A549 (cell line): ENCODE measurements at regions not wholly inside any gene's neighbourhood (a gene's known extent, or its start where the extent isn't known, plus 50 kb on each side); places are given as distances from the start of the nearest gene placed in this dataset.
A peak's percentile ranks its signal among the peaks of the same experiment; 100 is the strongest.
"Not testable (repeated sequence)": the region's sequence is repeated elsewhere in the genome, so short reads cannot be mapped to it uniquely, and the experiment has no call there.

Experiments
- ATAC-seq, 2 experiments: fragments of 200-7000 bp in 1 of 2; fragments of >200 bp in 1 of 2; cut with Nextera tagmentation in 1 of 2; cut with Tn5 transposase in 1 of 2; 3 replicates each; pipeline versions ENCODE4 v1.8.0 to v1.9.1; 2018 to 2020; ENCODE audit warnings: mild to moderate bottlenecking in 1 of 2, moderate library complexity in 1 of 2
- CTCF ChIA-PET: fragments of 300-600 bp; sonication (Branson Sonifier 250); formaldehyde crosslinking; extraction: SDS; loops from one replicate; lab custom pipeline; 2021; ENCODE audit warnings: antibody characterized with exemption, inconsistent platforms; lab: Yijun Ruan, JAX
- POLR2A ChIA-PET: fragments of 350-600 bp; formaldehyde crosslinking; extraction: SDS; loops from one replicate; lab custom pipeline; 2021; ENCODE audit warnings: antibody characterized with exemption, inconsistent platforms; lab: Yijun Ruan, JAX
- DNase-seq, 2 experiments: peaks; one replicate each; pipeline versions ENCODE4 v3.0.0 to v3.0.0-alpha.2; 2011 to 2016; ENCODE audit warnings: low read depth in 1 of 2, low spot score in 1 of 2
- FAIRE-seq: peaks from 2 replicates; lab custom pipeline; 2011; peaks lifted over from hg19 to GRCh38; lab: Jason Lieb, UNC
- H3K27ac ChIP-seq, 2 experiments: fragments of >200 bp; sonication (Bioruptor Twin); formaldehyde crosslinking; 3 replicates each; pipeline ENCODE4 v1.5.1; 2016 to 2017
- H3K4me1 ChIP-seq: fragments of >200 bp; sonication (Bioruptor Twin); formaldehyde crosslinking; 3 replicates; pipeline ENCODE4 v1.6.1; 2016
- H3K4me2 ChIP-seq: fragments of >200 bp; sonication (Bioruptor Twin); formaldehyde crosslinking; 3 replicates; pipeline ENCODE4 v1.6.1; 2016
- H3K4me3 ChIP-seq: fragments of >200 bp; sonication (Bioruptor Twin); formaldehyde crosslinking; 3 replicates; pipeline ENCODE4 v1.5.1; 2016
- H3K9me3 ChIP-seq: fragments of >200 bp; sonication (Bioruptor Twin); formaldehyde crosslinking; 3 replicates; pipeline ENCODE4 v1.6.1; 2016
- BHLHE40 ChIP-seq: IDR thresholded peaks from 2 replicates; pipeline ENCODE4 v1.6.1; 2012; ENCODE audit warnings: low read depth, low read length, inconsistent platforms
- CBX2 ChIP-seq: fragments of 200-600 bp; sonication (generic); IDR thresholded peaks from 2 replicates; pipeline ENCODE4 v1.6.1; 2016; ENCODE audit warnings: low read depth, mild to moderate bottlenecking, borderline replicate concordance
- CHD4 ChIP-seq: fragments of 200-600 bp; sonication (generic); IDR thresholded peaks from 2 replicates; pipeline ENCODE4 v1.6.1; 2016; ENCODE audit warnings: antibody characterized with exemption, mild to moderate bottlenecking, borderline replicate concordance
- EHF ChIP-seq: fragments of 250-450 bp; sonication (Bioruptor Pico); IDR thresholded peaks from 2 replicates; pipeline ENCODE4 v1.5.0; 2020; ENCODE audit warnings: mild to moderate bottlenecking
- EP300 ChIP-seq, 2 experiments: fragments of >200 bp; sonication (Bioruptor Twin); formaldehyde crosslinking; IDR thresholded peaks; 2 replicates in 1 of 2; 3 replicates in 1 of 2; pipeline ENCODE4 v1.6.1; 2016 to 2017
- ESRRA ChIP-seq: fragments of 150-350 bp; IDR thresholded peaks from 2 replicates; pipeline ENCODE4 v1.6.1; 2014; ENCODE audit warnings: mild to moderate bottlenecking, low read length, borderline replicate concordance
- FOSL2 ChIP-seq, 2 experiments: fragments of 450-650 bp in 1 of 2; fragments of >200 bp in 1 of 2; sonication (Bioruptor Twin) in 1 of 2; formaldehyde crosslinking; IDR thresholded peaks; 2 replicates each; pipeline versions ENCODE4 v1.5.0 to v1.6.1; 2016 to 2020; ENCODE audit warnings: mild to moderate bottlenecking in 1 of 2, moderate library complexity in 1 of 2
- FOXS1 ChIP-seq: fragments of 250-450 bp; sonication (Bioruptor Pico); IDR thresholded peaks from 2 replicates; pipeline ENCODE4 v1.5.0; 2020; ENCODE audit warnings: mild to moderate bottlenecking, moderate library complexity
- HDAC2 ChIP-seq: fragments of 200-600 bp; sonication (generic); IDR thresholded peaks from 2 replicates; pipeline ENCODE4 v1.6.1; 2016
- JUN ChIP-seq, 2 experiments: fragments of >200 bp; sonication (Bioruptor Twin); formaldehyde crosslinking; IDR thresholded peaks; 2 replicates in 1 of 2; 3 replicates in 1 of 2; pipeline ENCODE4 v1.6.1; 2016 to 2017
- MAFK ChIP-seq: fragments of 450-650 bp; IDR thresholded peaks from 2 replicates; pipeline ENCODE4 v1.6.1; 2014; ENCODE audit not compliant: partially characterized antibody
- MAZ ChIP-seq: fragments of 150-350 bp; IDR thresholded peaks from 2 replicates; pipeline ENCODE4 v1.6.1; 2014; ENCODE audit warnings: antibody characterized with exemption, low read depth, low read length, borderline replicate concordance
- NFE2L2 ChIP-seq: fragments of 150-350 bp; conservative IDR thresholded peaks from 2 replicates; pipeline ENCODE4 v1.6.1; 2014; ENCODE audit warnings: low read length
- POLR2AphosphoS2 ChIP-seq: conservative IDR thresholded peaks from 2 replicates; pipeline ENCODE4 v1.6.1; 2012; ENCODE audit warnings: low read length, improper control_type of control experiment, inconsistent platforms
- RCOR1 ChIP-seq: fragments of 150-350 bp; IDR thresholded peaks from 2 replicates; pipeline ENCODE4 v1.6.1; 2014; ENCODE audit warnings: antibody characterized with exemption, low read length, low read depth
- RFX5 ChIP-seq: fragments of 450-650 bp; IDR thresholded peaks from 2 replicates; pipeline ENCODE4 v1.7.1; 2014; ENCODE audit warnings: antibody characterized with exemption, mild to moderate bottlenecking, moderate library complexity
- RNF2 ChIP-seq: fragments of 200-600 bp; sonication (generic); IDR thresholded peaks from 2 replicates; pipeline ENCODE4 v1.6.1; 2016; ENCODE audit warnings: low read depth, mild to moderate bottlenecking, antibody characterized with exemption, moderate library complexity, borderline replicate concordance
- WGBS: methylation state at CpG from one replicate; pipeline ENCODE4 v1.1.6; 2017; ENCODE audit errors: missing lambda C conversion rate; 5-methylcytosine and 5-hydroxymethylcytosine counted together
- TF ChIP-seq, protein P1 (sequence below): fragments of 450-650 bp; IDR thresholded peaks from 2 replicates; pipeline ENCODE4 v1.6.1; 2014; ENCODE audit warnings: antibody characterized with exemption
- TF ChIP-seq, protein P2 (sequence below): fragments of >200 bp; sonication (Bioruptor Twin); formaldehyde crosslinking; IDR thresholded peaks from 3 replicates; pipeline ENCODE4 v1.5.1; 2016
- TF ChIP-seq, protein P3 (sequence below): IDR thresholded peaks from 2 replicates; pipeline ENCODE4 v1.6.1; 2012

DNA sequence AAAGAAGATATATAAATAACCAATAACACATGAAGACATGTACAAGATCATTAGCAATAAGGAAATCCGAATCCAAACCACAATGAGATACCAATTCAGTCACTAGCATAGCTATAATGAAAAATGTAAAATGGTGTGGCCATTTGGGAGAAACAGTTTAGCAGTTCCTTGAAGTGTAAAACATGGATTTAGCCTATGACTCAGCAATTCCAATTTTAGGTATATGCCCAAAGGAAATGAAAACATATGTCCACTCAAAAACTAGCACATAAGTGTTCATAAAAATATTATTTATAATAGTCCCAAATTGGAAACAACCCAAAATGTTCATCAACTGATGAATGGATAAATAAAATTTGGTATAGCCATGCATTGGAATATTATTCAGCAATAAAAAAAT is 165.5 kb upstream of the CRIM1 start:
- no peaks in the 10 kb centered on the region for H3K4me1 ChIP-seq
- CTCF ChIA-PET, result no interaction called here
- FAIRE-seq (peak; percentile 36), DNase-seq (no peak), ATAC-seq (no peak)
- no peak overlapping the region for H3K27ac ChIP-seq
- no peak overlapping the region for H3K4me3 ChIP-seq
- POLR2A ChIA-PET, result no interaction called here
- no peak overlapping the region for H3K4me2 ChIP-seq
- no peaks in the 10 kb centered on the region for H3K9me3 ChIP-seq
- TF ChIP-seq, protein P1, sequence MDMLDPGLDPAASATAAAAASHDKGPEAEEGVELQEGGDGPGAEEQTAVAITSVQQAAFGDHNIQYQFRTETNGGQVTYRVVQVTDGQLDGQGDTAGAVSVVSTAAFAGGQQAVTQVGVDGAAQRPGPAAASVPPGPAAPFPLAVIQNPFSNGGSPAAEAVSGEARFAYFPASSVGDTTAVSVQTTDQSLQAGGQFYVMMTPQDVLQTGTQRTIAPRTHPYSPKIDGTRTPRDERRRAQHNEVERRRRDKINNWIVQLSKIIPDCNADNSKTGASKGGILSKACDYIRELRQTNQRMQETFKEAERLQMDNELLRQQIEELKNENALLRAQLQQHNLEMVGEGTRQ, result no peak
- TF ChIP-seq NFE2L2 (peak; percentile 65), MAFK (peak; percentile 75)
- 38% methylated on average over 1 of the region's 1 CpG for WGBS

DNA sequence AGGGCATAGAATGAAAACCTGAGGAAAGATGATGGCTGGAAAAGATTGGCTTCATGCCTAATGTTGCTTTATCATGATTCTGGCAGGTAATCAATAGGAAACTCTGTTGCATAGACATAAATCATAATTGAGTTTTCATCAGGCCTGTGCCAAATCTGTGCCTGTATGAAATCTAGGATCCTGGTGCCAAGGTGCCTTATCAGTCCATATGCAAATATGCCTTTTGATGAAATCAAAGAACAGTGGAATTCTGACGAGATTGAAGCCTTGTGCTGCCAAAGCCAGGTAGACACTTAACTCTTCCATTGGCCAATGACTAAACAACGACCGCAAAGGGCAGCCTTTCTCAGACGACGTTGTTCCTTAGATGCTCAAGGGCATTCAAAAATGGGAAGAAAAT is 170.0 kb upstream of the CRIM1 start:
- CTCF ChIA-PET, result no interaction called here
- H3K4me2 ChIP-seq, result no peak overlapping the region
- no peak overlapping the region for H3K4me3 ChIP-seq
- ATAC-seq (no peak), FAIRE-seq (no peak), DNase-seq (no peak)
- no peak overlapping the region for H3K27ac ChIP-seq
- POLR2A ChIA-PET, result no interaction called here
- no peak for TF ChIP-seq CBX2
- TF ChIP-seq RCOR1, result no peak
- TF ChIP-seq EHF (CRISPR knock-in tag), result no peak
- no peak for TF ChIP-seq MAZ
- TF ChIP-seq POLR2AphosphoS2, result no peak
- no peak for TF ChIP-seq EP300 (IDR thresholded peaks at IDR 0.05)
- TF ChIP-seq, protein P1, result no peak
- TF ChIP-seq RNF2, result no peak
- TF ChIP-seq JUN (IDR thresholded peaks at IDR 0.05), result no peak
- no peak for TF ChIP-seq MAFK
- TF ChIP-seq FOXS1, result no peak
- no peak for TF ChIP-seq RFX5
- TF ChIP-seq, protein P2, sequence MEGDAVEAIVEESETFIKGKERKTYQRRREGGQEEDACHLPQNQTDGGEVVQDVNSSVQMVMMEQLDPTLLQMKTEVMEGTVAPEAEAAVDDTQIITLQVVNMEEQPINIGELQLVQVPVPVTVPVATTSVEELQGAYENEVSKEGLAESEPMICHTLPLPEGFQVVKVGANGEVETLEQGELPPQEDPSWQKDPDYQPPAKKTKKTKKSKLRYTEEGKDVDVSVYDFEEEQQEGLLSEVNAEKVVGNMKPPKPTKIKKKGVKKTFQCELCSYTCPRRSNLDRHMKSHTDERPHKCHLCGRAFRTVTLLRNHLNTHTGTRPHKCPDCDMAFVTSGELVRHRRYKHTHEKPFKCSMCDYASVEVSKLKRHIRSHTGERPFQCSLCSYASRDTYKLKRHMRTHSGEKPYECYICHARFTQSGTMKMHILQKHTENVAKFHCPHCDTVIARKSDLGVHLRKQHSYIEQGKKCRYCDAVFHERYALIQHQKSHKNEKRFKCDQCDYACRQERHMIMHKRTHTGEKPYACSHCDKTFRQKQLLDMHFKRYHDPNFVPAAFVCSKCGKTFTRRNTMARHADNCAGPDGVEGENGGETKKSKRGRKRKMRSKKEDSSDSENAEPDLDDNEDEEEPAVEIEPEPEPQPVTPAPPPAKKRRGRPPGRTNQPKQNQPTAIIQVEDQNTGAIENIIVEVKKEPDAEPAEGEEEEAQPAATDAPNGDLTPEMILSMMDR, result no peak
- TF ChIP-seq, protein P3, sequence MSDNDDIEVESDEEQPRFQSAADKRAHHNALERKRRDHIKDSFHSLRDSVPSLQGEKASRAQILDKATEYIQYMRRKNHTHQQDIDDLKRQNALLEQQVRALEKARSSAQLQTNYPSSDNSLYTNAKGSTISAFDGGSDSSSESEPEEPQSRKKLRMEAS, result no peak
- TF ChIP-seq ESRRA, result no peak
- no peak for TF ChIP-seq HDAC2
- 21% methylated on average over 5 of the region's 5 CpGs for WGBS
- no peaks in the 10 kb centered on the region for H3K4me1 ChIP-seq
- no peaks in the 10 kb centered on the region for H3K9me3 ChIP-seq

DNA sequence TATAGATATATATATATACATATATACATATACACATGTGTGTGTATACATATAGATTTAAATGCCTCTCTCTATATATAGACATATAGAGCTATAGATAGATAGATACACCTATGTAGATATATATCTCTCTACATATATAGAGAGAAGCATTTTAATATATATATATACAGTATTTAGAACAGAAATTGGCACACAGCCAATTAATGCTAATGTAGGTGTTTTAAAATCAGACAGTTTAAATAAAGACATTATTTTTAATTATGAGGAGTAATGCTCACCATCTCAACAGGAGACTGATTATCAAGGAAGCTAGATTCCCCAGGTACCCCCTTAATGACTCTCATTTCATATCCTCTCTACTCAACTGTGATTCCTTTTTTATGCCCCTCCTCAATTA is 170.7 kb upstream of the CRIM1 start:
- POLR2A ChIA-PET, result no interaction called here
- no peak overlapping the region for H3K4me2 ChIP-seq
- H3K4me3 ChIP-seq, result no peak overlapping the region
- H3K9me3 ChIP-seq, result no peaks in the 10 kb centered on the region
- FAIRE-seq, result no peak
- TF ChIP-seq MAFK (no peak), JUN (IDR thresholded peaks at IDR 0.05) (no peak), FOSL2 (IDR thresholded peaks at IDR 0.05) (no peak), FOSL2 (CRISPR knock-in tag; IDR thresholded peaks at IDR 0.05) (no peak), BHLHE40 (no peak), MAZ (no peak), CHD4 (no peak)
- TF ChIP-seq, protein P2, result no peak
- TF ChIP-seq, protein P3, result no peak
- DNase-seq, result no peak
- H3K27ac ChIP-seq, result no peak overlapping the region
- ATAC-seq, result no peak
- no peaks in the 10 kb centered on the region for H3K4me1 ChIP-seq
- CTCF ChIA-PET, result no interaction called here

DNA sequence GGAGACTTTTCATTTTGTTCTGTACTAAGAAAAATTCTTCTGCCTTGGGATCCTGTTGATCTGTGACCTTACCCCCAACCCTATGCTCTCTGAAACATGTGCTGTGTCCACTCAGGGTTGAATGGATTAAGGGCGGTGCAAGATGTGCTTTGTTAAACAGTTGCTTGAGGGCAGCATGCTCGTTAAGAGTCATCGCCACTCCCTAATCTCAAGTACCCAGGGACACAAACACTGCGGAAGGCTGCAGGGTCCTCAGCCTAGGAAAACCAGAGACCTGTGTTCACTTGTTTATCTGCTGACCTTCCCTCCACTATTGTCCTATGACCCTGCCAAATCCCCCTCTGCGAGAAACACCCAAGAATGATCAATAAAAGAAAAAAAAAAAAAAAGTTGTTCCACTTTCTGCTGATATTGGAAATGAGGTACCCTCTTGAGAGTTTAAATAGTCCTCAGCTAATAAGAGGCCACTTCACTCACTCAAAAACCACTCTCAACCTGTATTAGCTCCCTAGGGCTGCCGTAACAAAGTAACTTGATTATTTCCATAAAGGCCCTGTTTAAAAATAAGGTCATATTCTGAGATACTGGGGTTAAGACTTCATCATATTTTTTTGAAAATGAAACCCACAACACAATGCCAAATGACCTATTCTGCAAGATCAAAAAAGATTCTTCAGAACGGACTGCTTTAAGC is 174.6 kb upstream of the CRIM1 start:
- FAIRE-seq, H3K9me3 ChIP-seq, H3K4me1 ChIP-seq, CTCF ChIA-PET, DNase-seq, H3K4me2 ChIP-seq, H3K4me3 ChIP-seq, H3K27ac ChIP-seq, POLR2A ChIA-PET, ATAC-seq: not testable (repeated sequence)
- 55% methylated on average over 7 of the region's 7 CpGs for WGBS

DNA sequence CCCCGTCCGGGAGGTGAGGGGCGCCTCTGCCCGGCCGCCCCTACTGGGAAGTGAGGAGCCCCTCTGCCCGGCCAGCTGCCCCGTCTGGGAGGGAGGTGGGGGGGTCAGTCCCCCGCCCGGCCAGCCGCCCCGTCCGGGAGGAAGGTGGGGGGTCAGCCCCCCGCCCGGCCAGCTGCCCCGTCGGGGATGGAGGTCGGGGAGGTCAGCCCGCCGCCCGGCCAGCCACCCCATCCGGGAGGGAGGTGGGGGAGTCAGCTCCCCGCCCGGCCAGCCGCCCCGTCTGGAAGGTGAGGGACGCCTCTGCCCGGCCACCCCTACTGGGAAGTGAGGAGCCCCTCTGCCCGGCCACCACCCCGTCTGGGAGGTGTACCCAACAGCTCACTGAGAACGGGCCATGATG is 175.3 kb upstream of the CRIM1 start:
- ATAC-seq, H3K27ac ChIP-seq, H3K9me3 ChIP-seq, H3K4me3 ChIP-seq, H3K4me2 ChIP-seq, POLR2A ChIA-PET, CTCF ChIA-PET, DNase-seq, H3K4me1 ChIP-seq, FAIRE-seq: not testable (repeated sequence)
- no CpG with 5 or more reads among the region's 30 CpGs for WGBS
